NCI-H2171 (cell line): ENCODE measurements at regions not wholly inside any gene's neighbourhood (a gene's known extent, or its start where the extent isn't known, plus 50 kb on each side); places are given as distances from the start of the nearest gene placed in this dataset.
A peak's percentile ranks its signal among the peaks of the same experiment; 100 is the strongest.
"Not testable (repeated sequence)": the region's sequence is repeated elsewhere in the genome, so short reads cannot be mapped to it uniquely, and the experiment has no call there.

Experiments
- DNase-seq: peaks from one replicate; lab custom pipeline; 2025; lab: John Stamatoyannopoulos, UW

DNA sequence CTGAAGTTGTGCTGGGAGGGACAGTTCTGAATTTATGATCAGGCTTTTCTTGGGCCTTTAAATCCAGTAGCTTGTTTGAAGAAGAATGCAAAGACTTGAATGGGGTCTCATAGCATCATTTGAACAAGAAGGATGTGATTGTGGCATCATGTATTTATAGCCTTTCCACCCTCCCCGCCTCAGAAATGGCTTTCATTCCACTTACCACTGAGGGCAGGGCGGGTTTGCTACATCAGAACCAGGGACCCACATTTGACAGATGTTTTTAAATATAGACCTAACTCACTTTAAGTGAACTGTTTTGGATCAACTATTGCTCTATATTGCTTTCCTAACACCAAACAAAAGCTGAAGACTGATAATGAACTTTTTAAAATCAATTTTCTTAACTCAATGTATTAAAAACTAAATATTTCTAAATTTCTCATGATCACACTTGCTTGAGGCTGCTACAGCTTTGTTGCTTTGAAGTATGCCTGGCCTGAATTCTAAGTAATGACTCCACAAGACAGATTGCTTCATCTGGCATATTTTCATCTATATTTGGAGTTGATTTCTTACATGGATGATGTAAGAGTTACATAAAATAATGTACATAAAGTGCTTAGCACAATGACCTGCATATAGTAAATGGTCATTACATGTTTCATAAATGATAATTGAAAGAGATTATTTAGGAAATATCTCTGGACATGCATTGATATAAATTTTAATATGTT, 1552.9 kb upstream of the SLC39A10 start:
- no peak for DNase-seq

DNA sequence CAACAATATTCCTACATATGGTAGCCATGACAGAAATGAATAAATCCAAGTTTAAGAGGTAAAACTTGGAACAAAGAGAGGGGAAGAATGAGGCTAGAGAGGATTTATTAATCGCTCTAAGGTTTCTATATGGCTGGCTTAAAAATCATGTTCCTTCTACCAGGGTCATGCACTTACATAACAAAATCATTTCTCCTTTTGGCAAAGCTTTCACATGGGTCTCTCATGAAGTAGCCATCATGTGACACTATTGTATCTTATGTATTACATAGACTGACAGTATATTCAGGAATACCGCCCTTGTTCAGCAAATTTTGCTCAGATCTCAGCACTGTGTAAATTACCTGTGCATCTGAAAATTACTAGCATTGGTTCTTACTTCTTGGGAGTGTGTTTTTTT, 1554.5 kb upstream of the SLC39A10 start:
- no peak for DNase-seq

- no peak for DNase-seq
These were observed 1556.8 kb upstream of the SLC39A10 start for GRCh38 chr2:194100201-194100600.

GRCh38 chr2:194096402-194096801, 1560.6 kb upstream of the SLC39A10 start:
- DNase-seq: no peak

DNA sequence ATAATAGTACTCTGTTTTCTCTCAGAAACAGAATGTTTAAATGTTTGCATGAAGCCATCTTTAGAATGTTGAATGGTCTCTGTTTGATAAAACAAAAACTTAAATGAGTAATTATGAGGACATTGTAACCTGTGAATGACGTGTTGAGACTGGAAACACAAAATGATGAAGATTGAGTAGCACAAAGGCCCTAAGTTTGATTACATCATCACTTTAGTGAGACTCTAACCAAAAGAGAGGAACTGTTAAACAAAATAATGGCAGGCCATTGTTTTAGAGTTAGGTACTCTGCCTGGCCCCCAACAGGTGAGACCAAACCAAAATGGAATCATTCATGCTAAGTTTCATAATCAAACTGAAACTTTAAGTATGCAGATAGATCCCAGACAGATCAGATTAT, 1561.7 kb upstream of the SLC39A10 start:
- no peak for DNase-seq

DNA sequence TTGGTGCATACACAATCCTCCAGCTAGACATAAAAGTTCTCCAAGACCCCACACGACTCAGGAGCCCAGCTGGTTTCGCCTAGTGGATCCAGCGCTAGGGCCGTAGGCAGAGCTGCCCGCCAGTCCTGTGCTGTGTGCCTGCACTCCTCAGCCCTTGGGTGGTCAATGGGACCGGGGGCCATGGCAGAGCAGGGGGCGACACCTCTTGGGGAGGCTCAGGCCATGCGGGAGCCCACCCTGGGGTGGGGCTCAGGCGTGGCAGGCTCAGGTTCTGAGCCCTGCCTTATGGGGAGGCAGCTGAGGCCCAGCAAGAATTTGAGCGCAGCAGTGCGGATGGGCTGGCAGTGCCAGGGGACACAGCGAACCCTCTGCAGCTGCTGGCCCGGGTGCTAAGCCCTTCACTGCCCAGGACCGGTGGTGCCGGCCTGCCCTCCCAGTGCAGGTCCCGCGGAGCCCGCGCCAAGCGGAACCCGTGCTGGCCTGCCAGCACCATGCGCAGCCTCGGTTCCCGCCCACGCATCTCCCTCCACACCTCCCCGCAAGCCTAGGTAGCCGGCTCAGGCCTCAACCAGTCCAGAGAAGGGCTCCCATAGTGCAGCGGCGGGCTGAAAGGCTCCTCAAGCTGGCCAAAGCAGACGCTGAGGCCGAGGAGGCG, 1566.6 kb upstream of the SLC39A10 start:
- no peak for DNase-seq

- peak; percentile 67 for DNase-seq
These were observed 1569.7 kb upstream of the SLC39A10 start for GRCh38 chr2:194087089-194087958.

- no peak for DNase-seq
These were observed 1570.9 kb upstream of the SLC39A10 start for GRCh38 chr2:194086129-194086528.

DNA sequence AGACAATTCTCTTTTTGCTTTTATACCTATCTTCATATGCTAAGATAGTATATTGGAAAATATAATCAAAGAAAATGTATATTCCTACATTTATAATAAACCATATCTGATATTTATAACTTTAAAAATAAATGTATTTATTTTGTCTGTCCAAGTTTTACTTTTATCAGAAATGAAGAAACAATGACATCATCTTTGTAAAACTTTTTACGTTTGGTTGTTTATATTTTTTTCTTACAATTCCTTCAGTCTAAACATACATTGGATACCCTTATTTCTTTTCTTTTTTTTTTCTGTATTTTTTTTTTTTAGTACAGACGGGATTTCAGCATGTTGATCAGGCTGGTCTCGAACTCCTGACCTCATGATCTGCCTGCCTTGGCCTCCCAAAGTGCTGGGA, 1577.0 kb upstream of the SLC39A10 start:
- DNase-seq: no peak

DNA sequence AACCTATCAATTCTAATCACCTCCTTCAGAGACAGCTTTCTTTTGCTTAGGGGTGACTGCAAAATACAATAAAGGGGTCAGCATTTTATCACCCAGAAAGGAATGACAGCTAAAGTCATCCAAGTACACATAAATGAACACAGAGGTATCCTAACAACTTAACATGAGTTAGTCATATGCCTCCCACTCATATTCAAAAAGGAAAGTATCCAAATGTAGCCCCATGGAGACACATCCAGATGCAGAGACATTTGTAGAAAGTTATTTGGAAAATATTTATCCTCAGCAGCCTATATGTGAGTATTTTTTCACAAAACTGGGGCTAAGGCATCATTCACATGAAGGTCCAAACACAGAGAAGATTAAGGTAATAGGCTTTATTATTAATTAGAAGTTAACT, 1579.7 kb upstream of the SLC39A10 start:
- no peak for DNase-seq

DNA sequence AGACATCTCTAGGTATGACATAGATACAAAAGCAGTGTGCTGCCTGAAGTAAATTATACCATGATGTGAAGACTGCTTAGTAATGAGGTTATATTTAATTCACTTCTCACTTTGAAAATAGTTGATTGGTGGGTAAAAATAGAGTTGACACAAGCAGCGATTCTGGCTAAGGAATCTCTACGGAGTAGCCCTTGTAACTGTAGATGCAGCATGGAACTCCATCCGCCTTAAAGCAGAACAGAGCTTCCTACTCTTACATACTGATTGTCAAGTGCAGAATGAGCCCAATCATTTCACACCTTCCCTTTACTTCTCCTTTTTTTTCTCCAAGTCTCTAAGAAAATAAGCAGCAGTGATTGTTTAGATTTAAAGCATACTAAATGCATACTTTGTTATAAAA, 1594.6 kb upstream of the SLC39A10 start:
- DNase-seq: no peak

GRCh38 chr2:194060269-194060668, 1596.8 kb upstream of the SLC39A10 start:
- DNase-seq: no peak

DNA sequence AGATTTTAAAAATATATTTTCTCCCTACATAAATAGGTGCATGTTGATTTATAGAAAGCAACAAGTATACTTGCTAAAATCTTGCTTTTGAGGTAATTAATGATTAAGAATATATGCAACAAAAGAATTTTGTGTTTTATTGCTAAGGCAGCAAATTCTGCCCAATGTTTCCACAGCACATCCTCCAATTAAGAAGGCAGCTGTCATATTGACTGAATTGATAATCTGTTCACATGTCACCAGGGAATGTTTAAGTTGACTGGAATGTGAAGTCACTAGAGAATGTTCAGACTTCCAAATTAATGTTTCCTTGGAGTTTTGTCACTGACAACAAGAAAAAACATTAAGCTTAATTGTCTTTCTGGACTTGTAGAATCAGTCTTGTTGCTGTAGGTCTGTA, 1602.7 kb upstream of the SLC39A10 start:
- DNase-seq: no peak

- no peak for DNase-seq
These were observed 1612.7 kb upstream of the SLC39A10 start for GRCh38 chr2:194044321-194044720.

DNA sequence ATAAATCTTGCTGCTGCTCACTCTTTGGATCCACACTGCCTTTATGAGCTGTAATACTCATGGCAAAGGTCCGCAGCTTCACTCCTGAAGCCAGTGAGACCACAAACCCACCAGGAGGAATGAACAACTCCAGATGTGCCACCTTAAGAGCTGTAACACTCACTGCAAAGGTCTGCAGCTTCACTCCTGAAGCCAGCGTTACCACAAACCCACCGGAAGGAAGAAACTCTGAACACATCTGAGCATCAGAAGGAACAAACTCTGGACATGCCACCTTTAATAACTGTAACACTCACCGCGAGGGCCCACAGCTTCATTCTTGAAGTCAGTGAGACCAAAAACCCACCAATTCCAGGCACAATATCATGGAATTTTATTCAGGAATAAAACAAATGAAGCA, 1635.9 kb upstream of the SLC39A10 start:
- not testable (repeated sequence) for DNase-seq

- DNase-seq: no peak
These were observed 1636.9 kb upstream of the SLC39A10 start for GRCh38 chr2:194020155-194020554.

DNA sequence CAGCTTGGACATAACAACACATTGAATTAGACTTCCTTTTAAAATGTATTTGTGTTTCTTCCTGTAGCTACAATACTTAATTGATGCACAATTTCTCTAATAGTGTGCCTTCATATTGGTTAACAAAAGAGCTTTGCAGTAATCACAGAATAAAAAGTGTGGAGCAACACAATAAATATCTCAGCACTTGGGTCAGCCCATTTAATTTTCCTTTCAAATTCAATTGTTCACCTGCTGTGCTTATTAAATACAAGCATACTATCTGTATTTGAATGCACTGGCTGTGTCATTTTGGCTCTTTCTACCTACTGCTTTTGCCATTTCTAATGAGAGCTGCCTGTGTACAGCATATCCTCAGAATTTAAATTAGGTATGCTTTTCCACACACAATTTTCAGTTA, 1641.3 kb upstream of the SLC39A10 start:
- DNase-seq: no peak

DNA sequence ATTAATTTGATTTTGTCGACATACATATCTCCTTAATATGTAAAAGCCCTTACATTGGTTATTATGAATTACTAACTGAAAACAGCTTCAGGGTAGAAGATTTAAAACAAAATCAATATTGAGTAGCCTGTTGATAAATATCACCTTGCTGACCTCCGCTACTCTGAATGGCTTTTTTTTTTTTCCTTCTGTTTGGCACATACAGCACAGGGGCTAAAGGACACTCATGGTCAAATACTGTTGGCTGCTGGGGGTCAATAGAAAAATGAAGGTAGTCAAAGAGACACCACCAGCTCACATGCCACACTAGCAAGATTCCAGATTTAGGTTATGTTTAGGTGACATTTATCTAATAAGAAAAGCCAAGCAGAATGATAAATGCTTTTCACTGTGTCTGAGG, 1642.4 kb upstream of the SLC39A10 start:
- no peak for DNase-seq

DNA sequence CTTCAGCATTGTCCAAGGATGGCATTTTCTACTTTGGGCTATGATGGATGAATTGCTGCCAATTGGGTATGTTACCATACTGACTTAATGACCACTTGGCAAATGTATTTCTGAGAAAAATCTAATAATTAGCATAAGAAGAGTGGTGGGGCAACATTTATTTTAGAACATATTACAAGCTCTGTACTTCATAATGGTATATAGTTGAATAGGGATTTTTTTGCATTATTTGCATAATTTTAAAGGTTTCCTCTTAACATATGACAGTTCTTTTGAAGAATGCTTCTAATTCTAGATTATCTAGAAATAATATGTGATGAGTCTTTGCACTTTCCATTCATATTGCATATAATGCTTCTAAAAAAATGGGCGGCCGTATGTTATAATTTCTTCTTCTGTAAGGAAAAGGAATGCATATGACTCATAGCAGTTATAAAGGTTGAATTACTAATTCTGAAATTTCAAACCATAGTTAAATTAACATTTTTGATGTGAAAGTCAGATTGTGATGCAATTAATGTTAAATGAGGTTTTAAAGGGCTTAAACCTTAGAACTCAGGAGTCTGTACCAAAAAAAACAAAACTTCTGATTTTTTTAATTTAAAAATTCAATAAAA, 1652.3 kb upstream of the SLC39A10 start:
- no peak for DNase-seq

- DNase-seq: no peak
These were observed 1653.1 kb upstream of the SLC39A10 start for GRCh38 chr2:194003911-194004310.

DNA sequence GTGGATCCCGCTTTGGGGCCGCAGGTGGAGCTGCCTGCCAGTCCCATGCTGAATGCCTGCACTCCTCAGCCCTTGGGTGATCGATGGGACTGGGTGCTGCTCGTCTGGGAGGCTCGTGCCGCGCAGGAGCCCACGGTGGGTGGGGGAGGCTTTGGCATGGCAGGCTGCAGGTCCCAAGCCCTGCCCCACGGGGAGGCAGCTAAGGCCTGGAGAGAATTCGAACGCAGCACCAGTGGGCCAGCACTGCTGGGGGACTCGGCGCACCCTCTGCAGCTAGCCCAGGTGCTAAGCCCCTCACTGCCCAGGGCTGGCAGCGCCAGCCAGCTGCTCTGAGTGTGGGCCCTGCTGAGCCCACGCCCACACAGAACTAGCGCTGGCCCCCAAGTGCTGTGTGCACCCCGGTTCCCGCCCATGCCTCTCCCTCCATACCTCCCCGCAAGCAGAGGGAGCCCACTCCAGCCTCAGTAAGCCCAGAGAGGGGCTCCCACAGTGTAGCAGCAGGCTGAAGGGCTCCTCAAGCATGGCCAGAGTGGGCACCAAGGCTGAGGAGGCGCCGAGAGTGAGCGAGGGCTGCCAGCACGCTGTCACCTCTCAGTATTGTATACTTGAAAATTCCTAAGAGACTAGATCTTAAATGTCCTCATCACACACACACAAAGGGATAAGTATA, 1654.2 kb upstream of the SLC39A10 start:
- DNase-seq: no peak

DNA sequence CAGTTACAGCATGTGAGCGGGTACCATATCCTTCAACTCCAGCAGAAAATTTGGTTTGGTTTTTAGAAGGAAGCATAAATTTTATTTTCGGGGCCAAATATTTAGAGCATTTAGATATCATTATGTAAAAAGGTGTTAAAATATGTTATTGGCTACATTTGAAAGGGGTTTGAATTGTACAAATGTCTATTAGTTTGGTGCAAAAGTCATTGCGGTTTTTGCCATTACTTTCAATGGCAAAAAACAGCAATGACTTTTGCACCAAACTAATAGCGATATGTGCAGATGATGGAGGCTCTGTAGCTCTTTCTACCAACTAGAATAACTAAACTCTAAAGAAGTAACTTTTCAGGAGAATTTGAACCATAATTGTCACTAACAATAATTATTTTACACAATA, 1666.2 kb upstream of the SLC39A10 start:
- no peak for DNase-seq
